ENCODE measurements at regions not wholly inside any gene's neighbourhood (a gene's known extent, or its start where the extent isn't known, plus 50 kb on each side); places are given as distances from the start of the nearest gene placed in this dataset.

DNA sequence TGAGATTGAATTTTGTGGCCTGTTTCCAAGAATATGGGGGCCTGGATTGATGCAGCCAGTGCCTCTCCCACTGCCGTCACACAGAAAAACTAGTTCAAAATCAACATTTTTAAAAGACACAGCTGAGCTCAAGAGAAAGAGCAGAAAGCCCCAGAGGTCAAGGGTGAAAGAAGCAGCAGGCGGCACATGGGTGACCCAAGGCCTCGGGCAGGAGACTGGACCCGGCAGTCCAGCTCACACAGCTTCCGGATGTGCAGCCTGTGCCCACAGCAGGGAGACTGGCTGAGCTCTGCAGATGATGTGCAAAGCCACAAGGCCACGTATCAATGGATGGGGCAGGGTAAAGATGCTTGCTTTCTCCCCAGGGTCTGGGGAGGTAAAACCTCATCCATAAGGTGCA is 50.4 kb upstream of the RNF32 start:
- no TSS peak for BruUV-seq (replicated peaks)
- intact Hi-C loops (cut with micrococcal nuclease; ENCODE audit: unreplicated experiment) = no loop called here
- in situ Hi-C loops (cut with HindIII; ENCODE audit: low pct_unique_long_range_greater_than_20kb, low sequenced_read_pairs) = no loop called here
- TF ChIP-seq POLR2AphosphoS5 (IDR thresholded peaks at IDR 0.05; ENCODE audit: low read depth, low read length) (no peak), TCF7L2 (IDR thresholded peaks at IDR 0.05; ENCODE audit: low read depth, low read length) (no peak), SIN3A (IDR thresholded peaks at IDR 0.05; ENCODE audit: borderline replicate concordance, insufficient read depth, low read depth, low read length) (no peak)
- TF ChIP-seq, protein P1, sequence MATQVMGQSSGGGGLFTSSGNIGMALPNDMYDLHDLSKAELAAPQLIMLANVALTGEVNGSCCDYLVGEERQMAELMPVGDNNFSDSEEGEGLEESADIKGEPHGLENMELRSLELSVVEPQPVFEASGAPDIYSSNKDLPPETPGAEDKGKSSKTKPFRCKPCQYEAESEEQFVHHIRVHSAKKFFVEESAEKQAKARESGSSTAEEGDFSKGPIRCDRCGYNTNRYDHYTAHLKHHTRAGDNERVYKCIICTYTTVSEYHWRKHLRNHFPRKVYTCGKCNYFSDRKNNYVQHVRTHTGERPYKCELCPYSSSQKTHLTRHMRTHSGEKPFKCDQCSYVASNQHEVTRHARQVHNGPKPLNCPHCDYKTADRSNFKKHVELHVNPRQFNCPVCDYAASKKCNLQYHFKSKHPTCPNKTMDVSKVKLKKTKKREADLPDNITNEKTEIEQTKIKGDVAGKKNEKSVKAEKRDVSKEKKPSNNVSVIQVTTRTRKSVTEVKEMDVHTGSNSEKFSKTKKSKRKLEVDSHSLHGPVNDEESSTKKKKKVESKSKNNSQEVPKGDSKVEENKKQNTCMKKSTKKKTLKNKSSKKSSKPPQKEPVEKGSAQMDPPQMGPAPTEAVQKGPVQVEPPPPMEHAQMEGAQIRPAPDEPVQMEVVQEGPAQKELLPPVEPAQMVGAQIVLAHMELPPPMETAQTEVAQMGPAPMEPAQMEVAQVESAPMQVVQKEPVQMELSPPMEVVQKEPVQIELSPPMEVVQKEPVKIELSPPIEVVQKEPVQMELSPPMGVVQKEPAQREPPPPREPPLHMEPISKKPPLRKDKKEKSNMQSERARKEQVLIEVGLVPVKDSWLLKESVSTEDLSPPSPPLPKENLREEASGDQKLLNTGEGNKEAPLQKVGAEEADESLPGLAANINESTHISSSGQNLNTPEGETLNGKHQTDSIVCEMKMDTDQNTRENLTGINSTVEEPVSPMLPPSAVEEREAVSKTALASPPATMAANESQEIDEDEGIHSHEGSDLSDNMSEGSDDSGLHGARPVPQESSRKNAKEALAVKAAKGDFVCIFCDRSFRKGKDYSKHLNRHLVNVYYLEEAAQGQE (IDR thresholded peaks at IDR 0.05; ENCODE audit: insufficient read depth in 1 of 2, low read depth in 2 of 2, low read length in 1 of 2) = no peak
- TF ChIP-seq, protein P2, sequence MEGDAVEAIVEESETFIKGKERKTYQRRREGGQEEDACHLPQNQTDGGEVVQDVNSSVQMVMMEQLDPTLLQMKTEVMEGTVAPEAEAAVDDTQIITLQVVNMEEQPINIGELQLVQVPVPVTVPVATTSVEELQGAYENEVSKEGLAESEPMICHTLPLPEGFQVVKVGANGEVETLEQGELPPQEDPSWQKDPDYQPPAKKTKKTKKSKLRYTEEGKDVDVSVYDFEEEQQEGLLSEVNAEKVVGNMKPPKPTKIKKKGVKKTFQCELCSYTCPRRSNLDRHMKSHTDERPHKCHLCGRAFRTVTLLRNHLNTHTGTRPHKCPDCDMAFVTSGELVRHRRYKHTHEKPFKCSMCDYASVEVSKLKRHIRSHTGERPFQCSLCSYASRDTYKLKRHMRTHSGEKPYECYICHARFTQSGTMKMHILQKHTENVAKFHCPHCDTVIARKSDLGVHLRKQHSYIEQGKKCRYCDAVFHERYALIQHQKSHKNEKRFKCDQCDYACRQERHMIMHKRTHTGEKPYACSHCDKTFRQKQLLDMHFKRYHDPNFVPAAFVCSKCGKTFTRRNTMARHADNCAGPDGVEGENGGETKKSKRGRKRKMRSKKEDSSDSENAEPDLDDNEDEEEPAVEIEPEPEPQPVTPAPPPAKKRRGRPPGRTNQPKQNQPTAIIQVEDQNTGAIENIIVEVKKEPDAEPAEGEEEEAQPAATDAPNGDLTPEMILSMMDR (IDR thresholded peaks at IDR 0.05) = no peak
- Histone ChIP-seq H3K27ac (ENCODE audit: low read length) (no peak overlapping the region), H3K9me3 (ENCODE audit: control insufficient read depth, insufficient read depth, low read depth, low read length) (peaks cover 8% of the 10 kb centered on the region; the same call in 1 of the 2 replicates), H3K36me3 (ENCODE audit: control insufficient read depth, insufficient read depth, low read length) (no peaks in the 10 kb centered on the region), H3K4me1 (ENCODE audit: control insufficient read depth, insufficient read depth, low read length) (no peaks in the 10 kb centered on the region), H3K4me3 (ENCODE audit: low read depth in 2 of 2, low read length in 2 of 2) (no peak overlapping the region), H3K27me3 (ENCODE audit: control insufficient read depth, insufficient read depth, low read length) (no peaks in the 10 kb centered on the region)
- ATAC-seq (no peak), DNase-seq (ENCODE audit: low read depth, low spot score) (no peak)
- CTCF ChIA-PET = no interaction called here
- POLR2A ChIA-PET = no interaction called here

DNA sequence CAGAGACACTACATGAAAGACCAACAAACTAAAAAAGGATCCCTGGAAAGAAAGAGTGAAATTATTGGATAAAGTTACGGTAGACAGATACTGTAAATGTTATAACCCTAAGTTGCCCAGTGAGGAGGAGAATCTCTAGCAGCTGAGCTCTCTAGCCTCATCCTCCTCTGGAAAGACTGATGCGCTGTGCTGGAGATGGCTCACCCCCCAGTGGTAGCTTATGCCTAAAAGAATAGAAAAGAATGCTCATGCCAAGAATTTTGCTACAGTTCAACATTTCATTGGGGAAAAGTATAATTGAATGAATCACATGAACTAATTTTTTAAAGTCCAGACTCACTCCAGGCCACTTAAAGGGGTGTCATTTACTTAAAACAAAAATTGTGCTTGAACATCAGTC is 50.8 kb upstream of the RNF32 start:
- Histone ChIP-seq H3K27ac (ENCODE audit: low read length) (no peak overlapping the region), H3K27me3 (ENCODE audit: control insufficient read depth, insufficient read depth, low read length) (no peaks in the 10 kb centered on the region), H3K9me3 (ENCODE audit: control insufficient read depth, insufficient read depth, low read depth, low read length) (peaks cover 8% of the 10 kb centered on the region; the same call in 1 of the 2 replicates), H3K36me3 (ENCODE audit: control insufficient read depth, insufficient read depth, low read length) (no peaks in the 10 kb centered on the region), H3K4me1 (ENCODE audit: control insufficient read depth, insufficient read depth, low read length) (no peaks in the 10 kb centered on the region), H3K4me3 (ENCODE audit: low read depth in 2 of 2, low read length in 2 of 2) (no peak overlapping the region)
- TF ChIP-seq TCF7L2 (IDR thresholded peaks at IDR 0.05; ENCODE audit: low read depth, low read length) (no peak), POLR2AphosphoS5 (IDR thresholded peaks at IDR 0.05; ENCODE audit: low read depth, low read length) (no peak), SIN3A (IDR thresholded peaks at IDR 0.05; ENCODE audit: borderline replicate concordance, insufficient read depth, low read depth, low read length) (no peak)
- TF ChIP-seq, protein P2 (IDR thresholded peaks at IDR 0.05) = no peak
- TF ChIP-seq, protein P1 (IDR thresholded peaks at IDR 0.05; ENCODE audit: insufficient read depth in 1 of 2, low read depth in 2 of 2, low read length in 1 of 2) = no peak
- intact Hi-C loops (cut with micrococcal nuclease; ENCODE audit: unreplicated experiment) = no loop called here
- no peak for ATAC-seq
- BruUV-seq (replicated peaks) = no TSS peak
- CTCF ChIA-PET = no interaction called here
- in situ Hi-C loops (cut with HindIII; ENCODE audit: low pct_unique_long_range_greater_than_20kb, low sequenced_read_pairs) = no loop called here
- POLR2A ChIA-PET = no interaction called here
- no peak for DNase-seq (ENCODE audit: low read depth, low spot score)

Measured in Panc1 (cell line).